ENCODE measurements at regions not wholly inside any gene's neighbourhood (a gene's known extent, or its start where the extent isn't known, plus 50 kb on each side); places are given as distances from the start of the nearest gene placed in this dataset.

DNA sequence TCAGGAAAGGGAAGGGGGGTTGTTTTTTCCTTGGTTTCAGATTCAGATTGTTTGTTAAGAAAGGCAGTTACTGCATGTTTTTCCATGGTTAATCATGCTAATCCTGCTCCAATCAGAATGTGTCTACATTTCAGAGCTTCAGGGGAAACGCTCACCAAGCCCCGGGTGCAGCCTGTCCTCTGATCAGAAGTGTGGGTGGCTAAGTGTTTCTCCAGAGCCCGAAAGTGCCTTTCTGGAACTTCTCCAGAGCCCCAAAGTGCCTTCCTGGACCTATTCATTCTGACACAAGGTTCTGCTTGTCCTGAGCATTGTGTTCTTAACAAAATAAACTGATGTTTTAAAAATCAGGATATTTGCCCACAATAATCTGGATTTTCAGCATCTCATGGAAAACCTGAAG lies 359.0 kb upstream of the ZNF521 start:
- no peak for DNase-seq

DNA sequence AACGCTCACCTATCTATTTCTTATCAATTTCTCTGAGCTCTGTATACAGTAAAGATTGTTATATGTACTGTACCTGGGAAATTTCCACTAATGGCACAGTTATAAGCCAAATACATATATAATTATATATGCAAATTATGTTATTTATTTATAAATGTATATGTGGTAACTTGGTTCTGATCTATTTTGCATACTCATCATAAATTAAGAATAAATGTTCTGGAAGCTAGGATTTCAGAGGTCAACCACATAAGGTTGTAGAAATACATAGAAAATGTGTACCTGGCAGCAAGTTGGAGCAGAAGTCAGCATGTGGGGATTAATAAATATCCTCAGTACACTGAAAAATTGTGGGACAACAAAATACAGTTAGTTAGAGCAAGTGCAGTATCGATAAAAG lies 353.7 kb upstream of the ZNF521 start:
- DNase-seq: no peak

- DNase-seq: no peak
These were observed 352.5 kb upstream of the ZNF521 start for GRCh38 chr18:25704494-25704893.

DNA sequence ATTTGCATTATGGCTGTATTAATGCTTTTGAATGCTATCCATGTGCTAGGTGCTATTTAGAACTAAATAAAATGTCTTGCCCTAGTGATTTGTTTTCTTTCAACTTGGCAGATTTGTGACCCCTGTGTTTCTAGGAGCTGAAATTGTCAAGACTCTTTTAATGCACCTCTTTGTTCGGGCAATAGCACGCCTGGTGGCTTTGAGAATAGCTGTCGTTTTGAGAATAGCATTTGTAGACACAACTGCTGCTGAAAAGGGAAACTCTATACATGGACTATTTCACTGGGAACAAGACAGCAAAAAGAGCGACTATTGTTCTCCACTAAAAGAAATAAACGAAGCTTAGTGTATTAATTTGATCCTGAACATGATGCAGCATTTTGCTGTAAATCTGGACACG lies 352.1 kb upstream of the ZNF521 start:
- no peak for DNase-seq

GRCh38 chr18:25701821-25702220 lies 349.9 kb upstream of the ZNF521 start:
- DNase-seq: no peak

GRCh38 chr18:25686960-25687500 lies 335.1 kb upstream of the ZNF521 start:
- DNase-seq: no peak

DNA sequence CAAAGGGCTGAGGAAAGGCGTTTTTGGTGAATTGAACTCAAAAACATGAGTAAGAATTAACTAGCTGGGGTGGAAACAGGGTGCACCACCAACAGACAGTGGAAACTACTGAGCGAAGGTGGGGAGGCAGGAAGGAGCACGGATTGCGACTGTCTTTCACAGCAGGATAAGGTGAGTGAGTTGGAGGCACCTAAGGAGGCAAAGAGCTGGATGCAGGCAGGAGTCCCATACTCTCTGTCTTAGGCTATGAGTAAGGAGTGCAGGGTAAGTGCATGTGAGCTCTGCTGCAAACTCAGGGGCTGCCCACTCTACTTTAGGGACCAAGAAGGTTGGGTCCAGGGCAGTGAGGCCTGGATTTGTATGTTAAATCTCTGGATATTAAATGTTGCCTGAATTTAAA lies 333.1 kb upstream of the ZNF521 start:
- DNase-seq: no peak

DNA sequence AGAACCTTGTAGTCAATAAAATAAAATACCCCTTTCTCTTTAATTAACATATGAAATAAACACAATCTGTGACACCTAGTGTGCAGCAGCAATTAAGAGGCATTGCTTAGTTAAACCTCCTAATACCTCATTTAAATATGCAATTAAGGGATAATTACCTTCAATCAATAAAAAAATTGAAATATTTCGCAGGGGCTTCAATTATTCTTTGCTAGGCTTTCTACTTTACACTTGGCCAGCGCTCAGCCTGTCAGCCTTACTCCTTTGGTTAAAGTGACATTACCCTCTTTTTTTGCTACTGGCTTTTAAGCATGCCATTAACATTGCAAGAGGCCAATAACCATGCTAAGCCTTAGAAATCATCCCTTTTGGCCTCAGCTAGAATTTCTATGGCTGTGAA lies 327.5 kb upstream of the ZNF521 start:
- no peak for DNase-seq

DNA sequence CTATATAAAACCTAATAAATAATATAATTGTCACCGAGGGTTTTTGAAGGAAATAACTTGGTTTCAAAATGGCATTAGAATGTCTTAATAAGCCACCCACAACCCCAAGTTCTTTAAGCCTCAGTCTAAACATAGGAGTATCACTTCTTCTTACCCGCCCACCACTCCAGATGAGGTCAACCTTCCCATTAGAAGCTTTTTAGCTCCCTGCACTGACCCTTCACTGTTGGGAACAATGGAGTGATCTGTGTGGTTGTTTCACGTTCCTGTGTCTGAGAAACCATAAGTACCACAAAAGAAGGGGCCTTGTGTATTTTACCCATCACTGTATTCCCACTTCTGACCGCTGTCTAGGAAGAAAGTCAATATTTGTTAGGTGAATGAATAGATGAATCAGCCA lies 326.3 kb upstream of the ZNF521 start:
- DNase-seq: no peak

- no peak for DNase-seq
These were observed 323.3 kb upstream of the ZNF521 start for GRCh38 chr18:25675123-25675850.

- no peak for DNase-seq
These were observed 322.2 kb upstream of the ZNF521 start for GRCh38 chr18:25674183-25674582.

GRCh38 chr18:25672490-25672889 lies 320.5 kb upstream of the ZNF521 start:
- no peak for DNase-seq

DNA sequence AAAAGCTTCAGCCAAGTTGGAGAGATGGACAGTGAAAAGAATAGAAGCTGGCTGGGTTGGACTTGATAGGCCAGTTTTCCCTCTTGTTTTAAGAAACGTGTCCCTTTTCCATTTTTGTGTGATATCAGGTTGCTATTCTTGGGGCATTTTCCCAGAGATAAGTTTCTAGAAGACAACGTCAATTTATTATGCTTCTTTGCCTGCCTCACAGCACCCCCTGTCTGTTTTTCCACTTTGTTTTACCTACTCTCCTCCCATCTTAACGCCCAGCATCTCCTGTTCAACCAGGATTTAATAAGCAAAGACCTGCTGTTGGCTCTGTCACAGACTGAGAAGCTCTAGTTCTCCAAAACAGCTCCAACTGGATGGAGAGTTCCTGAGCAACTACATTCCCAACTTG lies 317.8 kb upstream of the ZNF521 start:
- DNase-seq: no peak

DNA sequence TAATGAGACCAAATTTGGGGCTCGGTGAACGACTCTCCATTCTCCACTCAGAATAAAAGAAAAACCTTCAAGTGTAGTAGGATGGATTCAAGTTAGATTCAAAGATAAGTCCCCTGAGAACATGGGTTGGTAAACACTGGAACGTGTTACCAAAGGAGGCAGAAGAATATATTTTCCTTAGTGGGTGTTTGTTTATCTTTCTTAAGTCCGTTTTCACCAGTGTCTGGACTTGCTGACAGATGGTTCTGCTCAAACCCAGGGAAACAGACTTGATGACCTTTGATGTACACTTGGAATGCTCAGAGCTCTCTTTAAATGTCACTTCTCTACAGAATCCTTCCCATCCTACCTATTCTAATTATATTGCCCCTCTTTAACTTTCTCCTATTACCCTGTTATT lies 310.3 kb upstream of the ZNF521 start:
- DNase-seq: no peak

DNA sequence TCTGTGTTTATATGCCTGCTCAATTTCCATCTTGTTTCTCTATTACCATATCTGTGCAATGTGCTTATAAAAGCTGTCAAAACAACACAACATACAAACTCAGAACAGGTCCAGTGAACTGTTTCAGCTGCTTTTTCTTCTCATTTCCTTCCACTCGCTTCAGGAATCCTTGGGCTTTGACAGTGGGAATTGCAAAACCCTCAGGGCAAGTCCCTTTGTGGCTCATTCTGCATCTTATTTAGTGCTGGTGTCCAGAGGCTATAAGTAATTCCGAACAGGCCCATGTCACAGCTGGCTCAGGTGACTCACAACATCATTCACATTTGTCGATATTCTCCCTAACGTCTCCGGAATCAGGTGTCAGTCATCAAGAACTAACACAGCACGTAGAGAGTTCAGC lies 309.9 kb upstream of the ZNF521 start:
- no peak for DNase-seq

- no peak for DNase-seq
These were observed 307.6 kb upstream of the ZNF521 start for GRCh38 chr18:25659541-25659940.

GRCh38 chr18:25658476-25658875 lies 306.5 kb upstream of the ZNF521 start:
- DNase-seq: no peak

DNA sequence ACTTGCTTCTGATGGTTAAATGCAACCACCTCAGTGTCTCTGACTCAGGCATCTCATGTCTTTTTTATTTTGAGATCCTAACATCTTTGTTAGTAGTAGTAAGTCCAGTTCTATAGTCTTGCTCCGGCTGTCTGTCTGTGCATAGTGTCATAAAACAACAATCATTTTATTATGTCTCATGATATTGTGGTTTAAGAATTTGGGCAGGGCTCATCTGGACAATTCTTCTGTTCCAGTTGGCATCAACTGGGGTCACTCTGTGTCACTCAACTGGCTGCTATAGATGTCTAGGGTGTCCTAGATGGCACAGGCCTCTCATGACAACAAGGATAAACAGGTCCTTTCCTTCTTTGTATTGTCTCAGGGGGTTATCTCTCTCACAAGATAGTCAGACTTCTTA lies 299.6 kb upstream of the ZNF521 start:
- DNase-seq: no peak

DNA sequence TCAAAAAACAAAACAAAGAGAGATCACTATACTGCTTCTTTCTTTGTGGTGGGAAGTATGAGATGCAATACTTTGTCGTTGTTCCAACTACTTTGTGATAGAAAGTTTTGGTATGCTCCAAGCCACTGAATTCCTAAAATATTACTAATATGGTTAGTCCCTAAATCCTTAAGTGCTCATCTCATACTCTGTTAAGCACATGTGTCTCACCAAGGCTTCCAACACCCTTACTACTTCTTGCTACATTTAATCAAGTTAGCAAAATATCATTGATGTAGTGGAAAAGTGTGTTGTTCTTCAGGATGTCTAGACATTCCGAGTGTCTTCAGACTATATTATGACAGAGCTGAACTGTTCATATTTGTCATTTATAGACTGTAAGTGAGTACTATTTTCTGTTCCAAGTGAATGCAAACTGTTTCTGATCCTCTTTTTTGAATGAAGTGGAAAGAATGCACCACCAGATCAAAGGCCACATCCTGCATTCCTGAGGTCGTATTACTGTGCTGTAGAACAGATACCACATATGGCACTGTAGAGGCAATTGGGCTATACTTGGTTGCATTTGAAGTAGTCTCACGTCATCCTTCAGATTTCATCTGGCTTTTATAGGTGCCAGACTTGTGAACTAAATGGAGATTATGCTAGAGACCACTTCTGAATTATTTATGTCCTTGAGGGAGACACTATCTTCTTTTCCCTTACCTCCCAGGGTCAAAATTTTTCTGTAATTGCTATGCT lies 298.4 kb upstream of the ZNF521 start:
- DNase-seq: no peak

GRCh38 chr18:25648716-25649260 lies 296.8 kb upstream of the ZNF521 start:
- DNase-seq: no peak

DNA sequence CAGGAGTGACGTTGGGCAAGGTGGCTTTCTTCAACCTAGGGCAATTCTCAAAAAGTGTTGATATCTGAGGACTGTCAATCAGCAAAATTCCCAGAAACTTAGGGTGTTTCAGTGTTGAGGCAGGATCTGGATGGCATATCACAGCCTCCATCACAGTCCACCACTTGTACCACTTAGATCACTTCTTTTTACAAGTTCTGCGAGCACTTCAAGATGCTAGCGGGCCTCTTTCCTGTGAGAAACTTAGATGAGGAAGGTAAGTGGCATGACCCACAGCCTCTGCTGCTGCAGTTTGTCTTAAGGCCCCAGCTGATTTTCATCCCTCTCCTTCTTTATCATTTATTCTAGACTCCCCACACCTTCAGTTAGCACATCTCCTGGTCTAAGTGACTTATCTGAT lies 295.4 kb upstream of the ZNF521 start:
- DNase-seq: no peak

GRCh38 chr18:25646971-25647370 lies 295.0 kb upstream of the ZNF521 start:
- DNase-seq: no peak

DNA sequence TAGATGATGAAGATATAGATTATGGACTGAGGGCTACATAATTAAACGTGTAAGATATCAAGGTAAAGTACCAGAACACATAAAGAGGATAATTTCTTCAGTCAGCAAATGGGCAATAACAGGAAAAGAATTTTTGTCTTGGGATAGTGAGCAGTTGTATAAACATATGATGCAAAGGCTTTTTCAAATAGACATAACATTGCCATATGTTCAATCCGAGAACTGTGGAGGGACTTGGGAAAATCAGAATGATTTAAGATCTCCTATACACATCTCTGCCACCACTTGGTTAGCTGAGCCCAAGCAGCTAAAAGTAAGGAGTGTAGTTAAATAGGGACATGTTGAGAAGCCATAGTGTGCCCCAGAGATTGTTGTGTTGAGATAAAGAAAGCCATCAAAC lies 287.6 kb upstream of the ZNF521 start:
- no peak for DNase-seq

DNA sequence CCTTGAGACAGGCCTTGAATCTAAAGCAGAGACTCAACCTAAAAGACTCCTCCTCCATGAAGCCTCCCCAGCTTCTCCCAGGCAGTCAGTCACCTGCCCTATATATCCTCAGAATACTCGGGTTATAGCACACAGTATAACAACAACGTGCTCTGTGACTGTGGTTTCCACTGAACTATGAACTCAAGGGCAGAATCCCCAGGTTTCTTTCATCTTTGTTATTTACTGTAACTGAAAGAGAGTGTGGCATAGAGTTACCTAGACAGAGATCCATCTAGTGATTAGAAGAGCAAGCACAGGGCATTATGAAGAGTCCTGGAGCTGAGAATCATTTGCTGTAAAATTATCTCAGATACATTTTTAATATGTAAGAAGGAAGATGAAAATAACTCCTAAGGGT lies 281.6 kb upstream of the ZNF521 start:
- no peak for DNase-seq

Data from NCI-H2107 (cell line).